Esophagus (tissue), 2 donors: ENCODE measurements at regions not wholly inside any gene's neighbourhood (a gene's known extent, or its start where the extent isn't known, plus 50 kb on each side); places are given as distances from the start of the nearest gene placed in this dataset.

ENCODE experiments used
- H3K27ac ChIP-seq, 2 donors: one replicate each; pipeline ENCODE4 v1.5.1; 2013; ENCODE audit warnings: low read depth in 2 of 2, mild to moderate bottlenecking in 2 of 2, inconsistent platforms in 1 of 2, low read length in 1 of 2, moderate library complexity in 1 of 2
- H3K27me3 ChIP-seq, 2 donors: one replicate each; pipeline ENCODE4 v1.6.1; 2013; ENCODE audit warnings: low read length in 2 of 2, control low read depth in 1 of 2, mild to moderate bottlenecking in 1 of 2; ENCODE audit not compliant: insufficient read depth in 2 of 2, control insufficient read depth in 1 of 2
- H3K36me3 ChIP-seq, 2 donors: one replicate each; pipeline ENCODE4 v1.6.1; 2013; ENCODE audit warnings: low read length in 1 of 2; ENCODE audit not compliant: control insufficient read depth in 2 of 2, insufficient read depth in 2 of 2
- H3K4me1 ChIP-seq, 2 donors: one replicate each; pipeline ENCODE4 v1.6.1; 2013; ENCODE audit warnings: low read length in 1 of 2; ENCODE audit not compliant: control insufficient read depth in 2 of 2, insufficient read depth in 2 of 2
- H3K4me3 ChIP-seq, 2 donors: one replicate each; pipeline ENCODE4 v1.5.1; 2013; ENCODE audit warnings: low read length in 2 of 2, mild to moderate bottlenecking in 2 of 2, low read depth in 1 of 2, moderate library complexity in 1 of 2
- H3K9me3 ChIP-seq, 2 donors: one replicate each; pipeline ENCODE4 v1.6.1; 2013; ENCODE audit warnings: mild to moderate bottlenecking in 2 of 2, low read depth in 1 of 2, low read length in 1 of 2, moderate library complexity in 1 of 2; ENCODE audit not compliant: control insufficient read depth in 2 of 2, insufficient read depth in 1 of 2
- WGBS, 2 donors: extraction: QIAGEN DNeasy Blood & Tissue Kit; methylation state at CpG; one replicate each; pipeline ENCODE4 v1.1.7; 2013; 5-methylcytosine and 5-hydroxymethylcytosine counted together
- donor health status: healthy with polysubstance abuse.
- donor health status: Bipolar disorder and iron deficiency.

DNA sequence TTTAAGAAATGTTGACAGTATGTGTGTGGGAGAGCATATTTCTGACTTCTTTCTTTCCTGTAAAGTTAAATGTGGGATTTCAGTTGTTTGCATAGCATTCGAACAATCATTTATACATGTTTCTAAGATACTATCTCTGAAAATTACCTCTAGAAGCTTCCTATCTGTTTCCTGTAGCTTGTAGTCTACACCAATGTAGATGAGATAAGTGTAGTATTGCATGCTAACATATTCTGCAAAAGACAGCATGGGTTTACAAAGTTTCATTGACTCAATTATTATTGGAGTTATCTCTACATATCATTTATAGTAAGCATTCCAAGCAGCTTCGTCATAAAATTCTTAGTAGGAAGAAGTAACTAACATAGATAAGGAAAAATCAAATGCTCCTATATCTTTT lies 98.9 kb upstream of the DPYD start:
- no peaks in the 10 kb centered on the region for H3K27me3 ChIP-seq
- no peaks in the 10 kb centered on the region for H3K9me3 ChIP-seq
- no peaks in the 10 kb centered on the region for H3K4me1 ChIP-seq
- no peaks in the 10 kb centered on the region for H3K36me3 ChIP-seq
- WGBS, 2 donors, result 54 to 66% methylated on average over 2 of the region's 2 CpGs
- H3K4me3 ChIP-seq, result no peak overlapping the region
- no peak overlapping the region for H3K27ac ChIP-seq

DNA sequence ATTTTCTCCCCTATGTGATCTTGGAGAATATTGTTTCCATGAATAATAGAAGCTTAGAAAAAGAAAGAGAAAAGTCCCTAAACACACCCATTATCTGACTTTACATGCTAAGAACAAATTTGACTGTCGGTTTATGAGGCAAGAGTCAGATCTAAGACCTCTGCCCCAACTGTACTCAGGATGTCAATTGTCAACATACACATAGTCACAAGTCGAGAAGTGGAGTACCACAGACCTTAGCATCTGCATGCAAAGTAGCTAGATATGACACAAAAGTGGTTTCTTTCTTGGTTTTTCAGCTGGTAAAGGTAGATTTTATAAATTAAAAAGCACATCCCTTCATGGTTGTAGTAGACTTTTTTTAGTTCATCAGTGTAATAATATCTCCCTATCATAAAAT lies 97.2 kb upstream of the DPYD start:
- 62 to 64% methylated on average over 2 of the region's 2 CpGs for WGBS, 2 donors
- H3K36me3 ChIP-seq, result no peaks in the 10 kb centered on the region
- no peaks in the 10 kb centered on the region for H3K9me3 ChIP-seq
- H3K4me1 ChIP-seq, result no peaks in the 10 kb centered on the region
- H3K27ac ChIP-seq, result no peak overlapping the region
- H3K27me3 ChIP-seq, result no peaks in the 10 kb centered on the region
- H3K4me3 ChIP-seq, result no peak overlapping the region

- Histone ChIP-seq H3K36me3 (no peaks in the 10 kb centered on the region), H3K4me1 (no peaks in the 10 kb centered on the region), H3K27ac (no peak overlapping the region), H3K27me3 (no peaks in the 10 kb centered on the region), H3K9me3 (no peaks in the 10 kb centered on the region), H3K4me3 (no peak overlapping the region)
These were observed 96.3 kb upstream of the DPYD start for GRCh38 chr1:98017184-98017583.

DNA sequence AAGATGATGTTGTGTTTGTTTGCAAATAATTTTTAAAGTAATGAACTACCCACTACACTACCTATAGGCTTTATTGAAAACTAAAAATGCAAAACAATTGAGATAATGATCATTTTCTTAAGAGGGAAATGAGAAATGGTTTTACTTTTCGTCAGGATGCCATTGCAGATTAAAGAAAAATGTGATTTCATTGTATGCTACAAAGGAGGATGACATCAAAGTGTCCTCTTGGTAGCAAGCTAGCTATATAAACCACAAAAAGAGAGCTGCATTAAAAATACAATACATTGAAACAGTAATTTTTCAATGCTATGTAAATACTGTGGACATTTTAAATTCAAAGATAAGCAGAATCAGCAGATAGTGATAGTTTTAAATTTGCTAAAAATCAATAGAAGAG lies 87.5 kb upstream of the DPYD start:
- 32 to 46% methylated on average over 1 of the region's 1 CpG for WGBS, 2 donors
- no peak overlapping the region for H3K27ac ChIP-seq
- no peaks in the 10 kb centered on the region for H3K9me3 ChIP-seq
- no peaks in the 10 kb centered on the region for H3K36me3 ChIP-seq
- no peaks in the 10 kb centered on the region for H3K4me1 ChIP-seq
- no peaks in the 10 kb centered on the region for H3K27me3 ChIP-seq
- no peak overlapping the region for H3K4me3 ChIP-seq

DNA sequence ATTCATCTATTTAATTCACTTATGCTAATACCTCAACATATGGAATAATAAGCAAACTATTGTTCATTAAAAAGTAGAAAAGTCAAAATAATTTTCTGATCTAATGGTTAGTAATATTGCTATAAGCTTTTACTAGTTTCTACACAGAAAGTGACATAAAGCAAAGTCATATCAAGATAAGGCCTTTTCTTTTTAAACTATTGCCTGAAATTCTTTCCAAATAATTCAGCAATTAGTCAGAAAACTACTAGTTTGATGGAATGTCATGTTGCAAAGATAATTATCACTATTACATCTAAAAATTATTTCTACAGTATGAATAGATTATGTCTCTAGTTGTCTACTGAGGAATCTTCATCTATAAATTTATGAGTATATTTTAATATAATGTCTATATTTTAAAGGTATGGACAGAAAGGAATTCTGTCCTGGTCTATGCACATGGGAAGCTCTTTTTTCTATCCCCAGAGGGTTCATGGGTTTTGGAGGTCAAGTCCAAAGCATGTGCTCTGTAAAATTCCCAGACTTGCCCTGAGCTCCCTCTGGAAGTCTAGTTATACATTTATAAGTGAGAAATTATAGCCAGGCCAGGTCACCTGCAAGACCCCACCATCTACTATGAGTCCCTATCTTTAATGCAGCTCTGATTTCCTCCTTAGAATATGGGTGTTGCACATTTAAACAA lies 84.6 kb upstream of the DPYD start:
- H3K27me3 ChIP-seq, result no peaks in the 10 kb centered on the region
- H3K36me3 ChIP-seq, result no peaks in the 10 kb centered on the region
- H3K27ac ChIP-seq, result no peak overlapping the region
- no peaks in the 10 kb centered on the region for H3K4me1 ChIP-seq
- H3K9me3 ChIP-seq, result no peaks in the 10 kb centered on the region
- no peak overlapping the region for H3K4me3 ChIP-seq

- Histone ChIP-seq H3K9me3 (no peaks in the 10 kb centered on the region), H3K4me3 (no peak overlapping the region), H3K36me3 (no peaks in the 10 kb centered on the region), H3K4me1 (no peaks in the 10 kb centered on the region), H3K27me3 (no peaks in the 10 kb centered on the region), H3K27ac (no peak overlapping the region)
- 24 to 26% methylated on average over 1 of the region's 1 CpG for WGBS, 2 donors
These were observed 82.6 kb upstream of the DPYD start for GRCh38 chr1:98003442-98003841.

GRCh38 chr1:98002288-98002687 lies 81.5 kb upstream of the DPYD start:
- no peaks in the 10 kb centered on the region for H3K4me1 ChIP-seq
- H3K27me3 ChIP-seq, result no peaks in the 10 kb centered on the region
- 70 to 73% methylated on average over 2 of the region's 2 CpGs for WGBS, 2 donors
- no peaks in the 10 kb centered on the region for H3K36me3 ChIP-seq
- H3K4me3 ChIP-seq, result no peak overlapping the region
- H3K27ac ChIP-seq, result no peak overlapping the region
- no peaks in the 10 kb centered on the region for H3K9me3 ChIP-seq

DNA sequence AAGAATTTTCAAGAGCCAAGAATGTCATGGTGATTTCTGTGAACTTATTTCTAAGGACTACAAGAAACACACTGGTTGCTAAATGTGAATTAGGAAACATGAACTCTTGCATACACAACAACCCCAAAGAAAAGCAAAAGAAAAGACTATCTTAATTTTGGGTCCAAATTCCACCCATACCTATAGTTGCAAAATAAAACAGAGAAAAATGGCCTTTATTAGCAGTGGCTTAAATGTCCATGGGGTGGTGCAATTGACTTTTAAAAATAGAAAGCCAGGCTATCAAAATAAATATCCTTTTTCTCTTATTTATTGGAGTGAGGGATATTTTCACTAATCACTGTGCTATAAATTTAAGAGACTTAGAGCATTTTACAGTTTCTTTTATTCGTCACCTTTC lies 80.9 kb upstream of the DPYD start:
- WGBS, 2 donors, result 92 to 95% methylated on average over 1 of the region's 1 CpG
- H3K27me3 ChIP-seq, result no peaks in the 10 kb centered on the region
- H3K27ac ChIP-seq, result no peak overlapping the region
- no peaks in the 10 kb centered on the region for H3K36me3 ChIP-seq
- no peak overlapping the region for H3K4me3 ChIP-seq
- no peaks in the 10 kb centered on the region for H3K9me3 ChIP-seq
- H3K4me1 ChIP-seq, result no peaks in the 10 kb centered on the region

DNA sequence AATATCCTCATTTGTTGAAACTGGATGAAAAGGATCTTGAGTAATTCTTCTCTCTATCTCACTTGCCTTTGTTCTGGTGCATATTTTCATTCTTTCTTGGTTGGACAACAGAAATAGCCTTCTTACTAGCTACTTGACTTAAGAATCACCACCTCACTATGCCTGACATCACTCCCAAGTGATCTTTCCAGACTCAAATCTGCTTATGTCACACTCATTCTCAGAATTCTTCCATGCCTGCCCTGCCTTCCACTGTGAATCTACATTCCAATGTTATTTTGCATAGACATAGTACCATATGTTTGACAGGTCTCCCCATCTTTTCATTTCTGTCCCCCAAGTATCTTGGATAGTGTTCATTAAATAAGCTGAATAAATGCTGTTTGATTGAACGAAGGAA lies 78.5 kb upstream of the DPYD start:
- no peaks in the 10 kb centered on the region for H3K4me1 ChIP-seq
- H3K36me3 ChIP-seq, result no peaks in the 10 kb centered on the region
- H3K27ac ChIP-seq, result no peak overlapping the region
- 62 to 63% methylated on average over 1 of the region's 1 CpG for WGBS, 2 donors
- H3K4me3 ChIP-seq, result no peak overlapping the region
- H3K9me3 ChIP-seq, result no peaks in the 10 kb centered on the region
- no peaks in the 10 kb centered on the region for H3K27me3 ChIP-seq

DNA sequence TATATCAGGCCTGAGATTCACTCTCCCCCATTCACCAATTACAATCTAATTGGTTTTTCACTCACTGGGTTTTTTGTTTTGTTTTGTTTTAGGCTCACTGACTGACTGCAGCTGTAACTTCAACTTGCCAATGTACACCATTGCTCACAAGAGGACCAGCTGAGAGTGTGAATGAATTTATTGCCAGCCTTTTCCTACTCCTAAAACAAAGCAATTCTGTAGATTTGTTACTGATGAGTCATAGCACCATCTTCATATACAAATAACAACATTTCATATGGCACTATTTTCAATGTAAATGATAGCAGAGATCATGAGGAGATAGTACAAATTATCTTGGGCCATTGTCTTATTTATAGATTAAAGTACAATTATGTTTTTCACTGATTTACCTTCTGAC lies 76.0 kb upstream of the DPYD start:
- Histone ChIP-seq H3K9me3 (no peaks in the 10 kb centered on the region), H3K4me1 (no peaks in the 10 kb centered on the region), H3K4me3 (no peak overlapping the region), H3K27me3 (no peaks in the 10 kb centered on the region), H3K36me3 (no peaks in the 10 kb centered on the region), H3K27ac (no peak overlapping the region)
